Naive thymus-derived CD8-positive, alpha-beta T cell (primary cell): ENCODE measurements at regions not wholly inside any gene's neighbourhood (a gene's known extent, or its start where the extent isn't known, plus 50 kb on each side); places are given as distances from the start of the nearest gene placed in this dataset.
A peak's percentile ranks its signal among the peaks of the same experiment; 100 is the strongest.
"Not testable (repeated sequence)": the region's sequence is repeated elsewhere in the genome, so short reads cannot be mapped to it uniquely, and the experiment has no call there.

Experiments
- ATAC-seq, 2 donors: fragments of 150-1000 bp; cut with Tn5 transposase in 1 of 2; sonication (Bioruptor Pico), chemical (Tn5 transposase) in 1 of 2; 1 replicate in 1 of 2; 2 replicates in 1 of 2; pipeline ENCODE4 v1.10.0; 2021; ENCODE audit warnings: mild to moderate bottlenecking in 2 of 2, moderate library complexity in 2 of 2
- POLR2A ChIA-PET: fragments of 350-600 bp; sonication (Branson Sonifier 250); formaldehyde crosslinking; loops from one replicate; lab custom pipeline; 2021; ENCODE audit warnings: antibody characterized with exemption; lab: Charles Lee
- DNase-seq, 10 donors: peaks; one replicate each; pipeline versions ENCODE4 v3.0.0 to v3.0.0-alpha.2; 2020 to 2022
- H3K27ac Mint-ChIP-seq, 10 donors: one replicate each; pipeline ENCODE4 v1.8.0; 2020 to 2022; ENCODE audit warnings: mild to moderate bottlenecking in 10 of 10, mixed read lengths in 10 of 10, moderate library complexity in 4 of 10, inconsistent platforms in 1 of 10
- H3K27me3 Mint-ChIP-seq, 5 donors: one replicate each; pipeline ENCODE4 v1.8.0; 2021 to 2022; ENCODE audit warnings: mixed read lengths in 5 of 5
- H3K36me3 Mint-ChIP-seq, 3 donors: one replicate each; pipeline ENCODE4 v1.8.0; 2020 to 2022; ENCODE audit warnings: mixed read lengths in 3 of 3, mild to moderate bottlenecking in 2 of 3, inconsistent platforms in 1 of 3
- H3K4me1 Mint-ChIP-seq, 4 donors: one replicate each; pipeline ENCODE4 v1.8.0; 2021 to 2022; ENCODE audit warnings: mixed read lengths in 4 of 4
- H3K4me3 Mint-ChIP-seq, 10 donors: one replicate each; pipeline ENCODE4 v1.8.0; 2020 to 2022; ENCODE audit warnings: mild to moderate bottlenecking in 10 of 10, mixed read lengths in 10 of 10, moderate library complexity in 6 of 10, inconsistent platforms in 1 of 10
- H3K9me3 Mint-ChIP-seq, 9 donors: one replicate each; pipeline ENCODE4 v1.8.0; 2020 to 2022; ENCODE audit warnings: mixed read lengths in 9 of 9, mild to moderate bottlenecking in 3 of 9, inconsistent platforms in 1 of 9, moderate library complexity in 1 of 9

- peaks cover 0 to 3% (median 0%) of the 10 kb centered on the region in 3 donors for H3K36me3 Mint-ChIP-seq
- peaks cover 31 to 58% (median 41%) of the 10 kb centered on the region in 5 donors for H3K27me3 Mint-ChIP-seq
- no peak for DNase-seq
- no peak for ATAC-seq
- POLR2A ChIA-PET, result no interaction called here
- H3K27ac Mint-ChIP-seq, result no peak overlapping the region
- peaks cover 0 to 11% (median 0%) of the 10 kb centered on the region in 9 donors for H3K9me3 Mint-ChIP-seq
- H3K4me1 Mint-ChIP-seq, result no peaks in the 10 kb centered on the region
- no peak overlapping the region for H3K4me3 Mint-ChIP-seq
Observed at GRCh38 chr1:90821152-90821787, 104.2 kb upstream of the BARHL2 start.

- ATAC-seq (no peak), DNase-seq (no peak)
- Mint-ChIP-seq H3K9me3 (peaks cover 0 to 11% (median 0%) of the 10 kb centered on the region in 9 donors), H3K4me3 (no peak overlapping the region), H3K27ac (no peak overlapping the region), H3K4me1 (no peaks in the 10 kb centered on the region), H3K36me3 (peaks cover 0 to 3% (median 0%) of the 10 kb centered on the region in 3 donors), H3K27me3 (peaks cover 33 to 62% (median 45%) of the 10 kb centered on the region in 5 donors)
- POLR2A ChIA-PET, result no interaction called here
Observed at GRCh38 chr1:90820745-90821144, 103.6 kb upstream of the BARHL2 start.

GRCh38 chr1:90817399-90817798 is 100.3 kb upstream of the BARHL2 start:
- ATAC-seq (no peak), DNase-seq (no peak)
- Mint-ChIP-seq H3K27me3 (peaks cover 25 to 40% (median 31%) of the 10 kb centered on the region in 5 donors), H3K36me3 (peaks cover 0 to 3% (median 0%) of the 10 kb centered on the region in 3 donors), H3K9me3 (peaks cover 0 to 11% (median 0%) of the 10 kb centered on the region in 9 donors), H3K27ac (no peak overlapping the region), H3K4me3 (no peak overlapping the region), H3K4me1 (no peaks in the 10 kb centered on the region)
- POLR2A ChIA-PET, result no interaction called here

- H3K27ac Mint-ChIP-seq, ATAC-seq, H3K4me1 Mint-ChIP-seq, H3K9me3 Mint-ChIP-seq, DNase-seq, H3K4me3 Mint-ChIP-seq, POLR2A ChIA-PET, H3K36me3 Mint-ChIP-seq: not testable (repeated sequence)
- H3K27me3 Mint-ChIP-seq, result peaks cover 23 to 45% (median 36%) of the 10 kb centered on the region in 5 donors
Observed at GRCh38 chr1:90812237-90812636, 95.1 kb upstream of the BARHL2 start.

GRCh38 chr1:90811444-90811950 is 94.4 kb upstream of the BARHL2 start:
- not testable (repeated sequence) for H3K4me3 Mint-ChIP-seq, ATAC-seq
- peaks cover 21 to 45% (median 34%) of the 10 kb centered on the region in 5 donors for H3K27me3 Mint-ChIP-seq

GRCh38 chr1:90810681-90811080 is 93.6 kb upstream of the BARHL2 start:
- Mint-ChIP-seq H3K9me3 (peaks cover 0 to 3% (median 0%) of the 10 kb centered on the region in 9 donors), H3K36me3 (peaks cover 0 to 8% (median 0%) of the 10 kb centered on the region in 3 donors), H3K4me3 (no peak overlapping the region), H3K4me1 (no peaks in the 10 kb centered on the region), H3K27me3 (peaks cover 17 to 45% (median 34%) of the 10 kb centered on the region in 5 donors), H3K27ac (no peak overlapping the region)
- POLR2A ChIA-PET, result no interaction called here
- DNase-seq (no peak), ATAC-seq (no peak)

More at GRCh38 chr1:90811444-90811950, 94.4 kb upstream of the BARHL2 start:
- H3K36me3 Mint-ChIP-seq, H3K27ac Mint-ChIP-seq, DNase-seq, H3K9me3 Mint-ChIP-seq, POLR2A ChIA-PET, H3K4me1 Mint-ChIP-seq: not testable (repeated sequence)

- Mint-ChIP-seq H3K4me3 (no peak overlapping the region), H3K27ac (no peak overlapping the region), H3K4me1 (no peaks in the 10 kb centered on the region), H3K36me3 (peaks cover 0 to 8% (median 0%) of the 10 kb centered on the region in 3 donors), H3K9me3 (peaks cover 0 to 7% (median 5%) of the 10 kb centered on the region in 9 donors), H3K27me3 (peaks cover 19 to 41% (median 34%) of the 10 kb centered on the region in 5 donors)
- ATAC-seq, result no peak
- DNase-seq, result no peak
- POLR2A ChIA-PET, result no interaction called here
Observed at GRCh38 chr1:90809996-90810395, 92.9 kb upstream of the BARHL2 start.

GRCh38 chr1:90809093-90809492 is 92.0 kb upstream of the BARHL2 start:
- POLR2A ChIA-PET, result no interaction called here
- DNase-seq (no peak), ATAC-seq (no peak)
- Mint-ChIP-seq H3K36me3 (peaks cover 0 to 8% (median 0%) of the 10 kb centered on the region in 3 donors), H3K4me1 (no peaks in the 10 kb centered on the region), H3K27ac (no peak overlapping the region), H3K9me3 (peaks cover 0 to 11% (median 5%) of the 10 kb centered on the region in 9 donors), H3K27me3 (peaks cover 16 to 40% (median 30%) of the 10 kb centered on the region in 5 donors), H3K4me3 (no peak overlapping the region)

GRCh38 chr1:90807329-90807728 is 90.2 kb upstream of the BARHL2 start:
- Mint-ChIP-seq H3K27ac (no peak overlapping the region), H3K36me3 (peaks cover 0 to 12% (median 0%) of the 10 kb centered on the region in 3 donors), H3K4me3 (no peak overlapping the region), H3K9me3 (peaks cover 0 to 11% (median 5%) of the 10 kb centered on the region in 9 donors), H3K4me1 (no peaks in the 10 kb centered on the region), H3K27me3 (peaks cover 20 to 38% (median 34%) of the 10 kb centered on the region in 5 donors)
- ATAC-seq, result no peak
- POLR2A ChIA-PET, result no interaction called here
- no peak for DNase-seq

- DNase-seq (no peak), ATAC-seq (no peak)
- Mint-ChIP-seq H3K27ac (no peak overlapping the region), H3K9me3 (peaks cover 0 to 11% (median 7%) of the 10 kb centered on the region in 9 donors), H3K36me3 (peaks cover 0 to 4% (median 0%) of the 10 kb centered on the region in 3 donors), H3K27me3 (peaks cover 22 to 44% (median 33%) of the 10 kb centered on the region in 5 donors), H3K4me1 (no peaks in the 10 kb centered on the region), H3K4me3 (no peak overlapping the region)
- POLR2A ChIA-PET, result no interaction called here
Observed at GRCh38 chr1:90802622-90803021, 85.5 kb upstream of the BARHL2 start.

- no peak for DNase-seq
- Mint-ChIP-seq H3K9me3 (peaks cover 0 to 7% (median 4%) of the 10 kb centered on the region in 9 donors), H3K4me1 (no peaks in the 10 kb centered on the region), H3K27ac (peak overlapping the region in 1 of 10 donors; percentile 54), H3K36me3 (peaks cover 0 to 4% (median 0%) of the 10 kb centered on the region in 3 donors), H3K4me3 (no peak overlapping the region), H3K27me3 (peaks cover 19 to 48% (median 29%) of the 10 kb centered on the region in 5 donors)
- POLR2A ChIA-PET, result no interaction called here
- no peak for ATAC-seq
Observed at GRCh38 chr1:90800012-90800717, 83.1 kb upstream of the BARHL2 start.

- Mint-ChIP-seq H3K4me1 (no peaks in the 10 kb centered on the region), H3K36me3 (peaks cover 0 to 4% (median 0%) of the 10 kb centered on the region in 3 donors), H3K9me3 (peaks cover 0 to 4% (median 2%) of the 10 kb centered on the region in 9 donors), H3K27me3 (peaks cover 16 to 50% (median 25%) of the 10 kb centered on the region in 5 donors), H3K4me3 (no peak overlapping the region), H3K27ac (no peak overlapping the region)
- POLR2A ChIA-PET, result no interaction called here
- DNase-seq, result no peak
- no peak for ATAC-seq
Observed at GRCh38 chr1:90799326-90799725, 82.2 kb upstream of the BARHL2 start.

GRCh38 chr1:90798883-90799282 is 81.8 kb upstream of the BARHL2 start:
- no peak for ATAC-seq
- Mint-ChIP-seq H3K4me3 (no peak overlapping the region), H3K27ac (no peak overlapping the region), H3K9me3 (peaks cover 0 to 4% (median 2%) of the 10 kb centered on the region in 9 donors), H3K4me1 (peaks cover 0 to 2% (median 0%) of the 10 kb centered on the region in 4 donors), H3K27me3 (peaks cover 16 to 54% (median 27%) of the 10 kb centered on the region in 5 donors), H3K36me3 (peaks cover 0 to 4% (median 0%) of the 10 kb centered on the region in 3 donors)
- DNase-seq, result no peak
- POLR2A ChIA-PET, result no interaction called here
